Erythroblast (primary cell): ENCODE measurements at regions not wholly inside any gene's neighbourhood (a gene's known extent, or its start where the extent isn't known, plus 50 kb on each side); places are given as distances from the start of the nearest gene placed in this dataset.

Source experiments
- GATA1 ChIP-seq: IDR thresholded peaks from 2 replicates; pipeline ENCODE4 v1.6.1; 2011; ENCODE audit warnings: low read depth, mild to moderate bottlenecking, control low read depth, low read length, moderate library complexity
- POLR2A ChIP-seq: IDR thresholded peaks from 2 replicates; pipeline ENCODE4 v1.6.1; 2011; ENCODE audit warnings: mild to moderate bottlenecking, low read length

DNA sequence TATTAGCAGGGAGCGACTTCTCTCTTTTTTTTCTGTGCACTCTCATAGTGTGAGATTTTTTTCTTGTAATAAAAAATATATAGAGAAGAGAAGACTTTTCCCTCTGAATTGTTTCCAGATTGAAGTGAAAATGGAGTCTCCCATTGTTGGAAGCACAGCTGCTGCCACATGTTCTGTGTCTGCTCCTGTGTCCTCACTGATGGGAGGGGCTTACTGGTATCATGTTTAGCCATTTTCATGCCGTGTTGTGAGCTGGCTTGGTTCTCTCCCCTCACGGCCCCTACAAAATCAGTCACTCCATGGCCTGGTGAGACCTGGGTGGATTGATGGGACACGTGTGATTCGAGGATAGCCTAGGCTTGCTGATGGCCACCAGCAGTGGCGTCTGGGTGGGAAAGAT lies 379.7 kb upstream of the DDHD1 start:
- no peak for TF ChIP-seq POLR2A
- TF ChIP-seq GATA1, result no peak
